ENCODE measurements at regions not wholly inside any gene's neighbourhood (a gene's known extent, or its start where the extent isn't known, plus 50 kb on each side); places are given as distances from the start of the nearest gene placed in this dataset.

DNA sequence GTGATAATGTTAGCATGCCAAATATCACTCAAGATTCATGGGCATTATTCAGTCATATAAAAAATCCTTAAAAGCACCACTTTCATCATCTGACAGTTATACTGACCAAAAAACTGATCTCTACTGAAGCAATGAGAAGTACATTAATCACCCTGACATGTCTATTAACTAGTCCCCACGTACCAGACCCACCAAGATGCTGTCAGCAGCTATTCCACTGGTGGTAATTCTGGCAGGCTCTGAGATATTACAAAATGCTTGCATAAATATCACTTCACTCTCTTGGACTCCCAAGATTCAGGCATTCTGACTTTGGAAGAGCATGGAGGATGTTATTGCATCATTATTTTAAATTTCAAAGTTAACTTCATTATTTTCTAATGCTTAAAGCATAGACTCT, 717.0 kb downstream of the DNAH5 start:
- TF ChIP-seq, protein P1, sequence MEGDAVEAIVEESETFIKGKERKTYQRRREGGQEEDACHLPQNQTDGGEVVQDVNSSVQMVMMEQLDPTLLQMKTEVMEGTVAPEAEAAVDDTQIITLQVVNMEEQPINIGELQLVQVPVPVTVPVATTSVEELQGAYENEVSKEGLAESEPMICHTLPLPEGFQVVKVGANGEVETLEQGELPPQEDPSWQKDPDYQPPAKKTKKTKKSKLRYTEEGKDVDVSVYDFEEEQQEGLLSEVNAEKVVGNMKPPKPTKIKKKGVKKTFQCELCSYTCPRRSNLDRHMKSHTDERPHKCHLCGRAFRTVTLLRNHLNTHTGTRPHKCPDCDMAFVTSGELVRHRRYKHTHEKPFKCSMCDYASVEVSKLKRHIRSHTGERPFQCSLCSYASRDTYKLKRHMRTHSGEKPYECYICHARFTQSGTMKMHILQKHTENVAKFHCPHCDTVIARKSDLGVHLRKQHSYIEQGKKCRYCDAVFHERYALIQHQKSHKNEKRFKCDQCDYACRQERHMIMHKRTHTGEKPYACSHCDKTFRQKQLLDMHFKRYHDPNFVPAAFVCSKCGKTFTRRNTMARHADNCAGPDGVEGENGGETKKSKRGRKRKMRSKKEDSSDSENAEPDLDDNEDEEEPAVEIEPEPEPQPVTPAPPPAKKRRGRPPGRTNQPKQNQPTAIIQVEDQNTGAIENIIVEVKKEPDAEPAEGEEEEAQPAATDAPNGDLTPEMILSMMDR (conservative IDR thresholded peaks at IDR 0.05; ENCODE audit: low read length), result no peak
- no peak for TF ChIP-seq EZH2phosphoT487 (IDR thresholded peaks at IDR 0.05; ENCODE audit: borderline replicate concordance, low read depth, low read length)
